Activated CD8-positive, alpha-beta memory T cell treated with anti-CD3 and anti-CD28 coated beads, Interleukin-2, amount 50 U/mL, for 1 hour (primary cell): ENCODE measurements at regions not wholly inside any gene's neighbourhood (a gene's known extent, or its start where the extent isn't known, plus 50 kb on each side); places are given as distances from the start of the nearest gene placed in this dataset.

Experiments
- DNase-seq: peaks from one replicate; pipeline ENCODE4 v3.0.0-alpha.2; 2020; ENCODE audit errors: extremely low read depth

DNA sequence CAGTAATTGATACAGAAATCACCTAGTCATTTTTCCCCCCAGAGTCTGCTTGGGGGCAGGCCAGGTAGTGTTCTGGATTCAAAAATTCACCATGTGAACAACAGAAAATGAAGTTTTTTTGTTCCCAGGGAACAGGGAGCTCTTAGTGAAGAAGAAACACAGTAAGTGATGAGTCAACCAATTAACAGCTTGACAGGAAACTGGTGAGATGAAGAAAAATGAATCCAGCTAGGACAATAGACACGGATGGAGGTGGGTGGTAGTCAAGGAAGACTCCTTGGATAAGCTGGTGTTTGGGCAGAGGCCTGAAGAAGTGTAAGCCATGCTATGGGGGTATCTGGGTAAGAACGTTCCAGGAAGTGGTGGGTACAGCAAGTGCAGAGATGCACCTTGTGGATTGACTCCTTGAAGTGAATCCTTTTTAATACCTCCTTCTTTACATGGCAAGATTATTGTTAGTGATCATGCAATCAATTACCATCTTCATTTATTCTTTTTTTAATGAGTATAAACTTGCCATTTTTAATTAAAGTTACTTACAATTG lies 339.9 kb upstream of the RGMA start:
- DNase-seq = no peak

- no peak for DNase-seq
These were observed 339.1 kb upstream of the RGMA start for GRCh38 chr15:93428150-93428549.

DNA sequence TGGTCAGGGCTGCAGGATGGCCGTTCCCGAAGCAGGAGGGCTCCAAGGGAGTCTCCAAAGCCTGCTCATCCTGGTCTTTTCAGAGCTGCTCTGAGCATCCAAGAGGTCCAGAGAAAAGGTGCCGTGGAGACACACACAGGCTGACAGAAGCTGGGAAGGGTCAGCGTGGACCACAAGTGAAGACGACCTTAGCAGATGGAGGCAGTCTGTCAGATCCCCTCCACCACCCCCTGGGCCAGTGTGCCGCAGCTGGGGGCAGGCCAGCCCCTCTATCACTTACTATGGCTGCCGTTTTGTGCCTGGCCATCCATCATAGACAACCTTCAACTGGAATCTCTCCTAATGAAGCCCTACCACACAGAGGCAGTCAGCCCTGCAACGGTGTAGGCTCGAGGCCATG lies 335.1 kb upstream of the RGMA start:
- no peak for DNase-seq

- DNase-seq = no peak
These were observed 333.5 kb upstream of the RGMA start for GRCh38 chr15:93422476-93422875.

- no peak for DNase-seq
These were observed 331.5 kb upstream of the RGMA start for GRCh38 chr15:93420477-93420876.

DNA sequence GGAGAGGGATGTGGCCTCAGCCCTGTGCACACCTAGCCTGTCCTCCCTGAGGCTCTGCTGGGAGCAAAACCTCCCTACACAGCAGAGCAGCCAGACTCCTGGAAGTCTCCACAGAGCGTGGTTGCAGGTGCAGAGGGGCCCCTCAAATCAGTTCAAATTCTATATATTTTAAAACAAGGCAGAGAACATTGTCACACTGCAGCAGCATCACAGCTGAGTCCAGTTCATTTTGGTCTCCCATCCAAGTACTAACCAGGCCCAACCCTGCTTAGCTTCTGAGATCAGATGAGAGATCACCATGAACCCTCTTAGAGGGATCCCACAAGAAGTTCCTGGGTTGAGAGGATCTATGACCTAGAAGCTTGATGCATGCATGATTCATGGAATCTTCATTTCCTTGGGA lies 331.0 kb upstream of the RGMA start:
- DNase-seq = no peak

GRCh38 chr15:93418566-93418965 lies 329.6 kb upstream of the RGMA start:
- DNase-seq = no peak

DNA sequence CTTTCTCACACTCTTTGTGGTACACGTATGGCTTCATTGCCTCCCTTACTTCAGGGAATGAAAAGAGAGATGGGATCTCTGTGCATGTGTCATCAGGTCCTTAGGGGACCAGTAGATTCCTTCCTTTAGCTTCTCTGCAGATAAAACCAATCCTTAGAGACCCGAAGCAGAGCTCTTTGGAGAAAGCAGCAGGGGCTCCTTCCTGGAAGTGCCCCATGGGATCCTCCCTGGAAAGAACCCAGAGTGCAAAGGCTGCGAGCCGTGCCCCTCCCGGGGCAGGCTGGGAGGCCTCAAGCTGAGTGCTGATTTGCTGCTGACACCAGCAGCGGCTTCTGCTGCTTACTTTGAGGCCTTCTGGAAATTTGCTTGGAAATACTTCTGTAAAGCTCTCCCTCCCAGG lies 328.6 kb upstream of the RGMA start:
- no peak for DNase-seq

GRCh38 chr15:93417156-93417555 lies 328.1 kb upstream of the RGMA start:
- no peak for DNase-seq

GRCh38 chr15:93415576-93415975 lies 326.6 kb upstream of the RGMA start:
- no peak for DNase-seq

DNA sequence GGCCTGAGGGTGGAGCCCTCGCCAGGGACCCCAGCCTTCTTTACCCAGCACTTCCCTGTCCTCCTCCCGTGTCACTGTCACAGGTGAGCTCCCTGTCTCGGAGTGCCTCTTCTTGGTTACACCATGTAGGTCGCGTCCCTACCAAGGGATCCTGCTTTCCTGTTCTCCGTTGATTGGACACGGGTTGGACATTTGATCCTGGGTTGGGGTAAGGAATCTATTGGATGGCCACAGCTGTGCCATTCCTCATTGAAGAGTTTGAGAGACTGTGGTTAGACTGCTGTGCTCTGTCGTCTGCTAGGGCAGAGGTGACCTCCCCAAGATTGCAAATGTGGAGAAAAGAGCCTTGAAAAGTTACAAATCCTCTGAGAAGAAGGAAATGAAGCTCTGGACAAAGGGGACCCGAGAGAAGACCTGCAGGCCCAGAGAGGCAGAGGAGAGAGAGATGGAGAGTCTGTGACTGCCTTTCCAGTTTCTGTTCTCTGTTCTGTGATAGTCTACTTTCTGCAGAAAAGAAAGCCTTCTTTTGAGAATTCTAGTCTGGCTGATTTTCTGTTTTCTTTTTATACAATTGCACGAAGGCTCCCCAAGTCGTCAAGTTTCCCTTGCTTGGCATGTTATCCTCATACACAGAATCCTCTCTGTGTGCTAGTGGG lies 325.7 kb upstream of the RGMA start:
- DNase-seq = no peak

DNA sequence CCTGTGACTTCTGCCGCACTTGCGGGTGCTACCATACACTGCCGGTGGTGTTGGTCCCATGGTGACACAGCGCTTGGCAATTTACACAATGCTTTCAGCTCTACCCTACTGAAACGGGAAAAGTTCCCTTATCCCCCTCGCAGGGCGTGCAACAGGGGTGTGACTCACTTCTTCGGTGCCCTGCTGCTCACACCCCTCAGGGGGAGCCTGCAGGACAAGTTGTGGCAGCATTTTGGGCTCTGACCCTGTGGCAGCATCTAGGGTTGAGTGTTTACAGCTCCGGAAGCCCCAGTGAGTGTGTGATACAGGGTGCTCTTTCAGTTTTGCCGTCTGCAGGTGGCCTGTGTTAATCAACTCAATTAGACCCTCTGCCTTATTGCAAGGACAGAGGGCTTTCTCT lies 324.7 kb upstream of the RGMA start:
- DNase-seq = no peak

DNA sequence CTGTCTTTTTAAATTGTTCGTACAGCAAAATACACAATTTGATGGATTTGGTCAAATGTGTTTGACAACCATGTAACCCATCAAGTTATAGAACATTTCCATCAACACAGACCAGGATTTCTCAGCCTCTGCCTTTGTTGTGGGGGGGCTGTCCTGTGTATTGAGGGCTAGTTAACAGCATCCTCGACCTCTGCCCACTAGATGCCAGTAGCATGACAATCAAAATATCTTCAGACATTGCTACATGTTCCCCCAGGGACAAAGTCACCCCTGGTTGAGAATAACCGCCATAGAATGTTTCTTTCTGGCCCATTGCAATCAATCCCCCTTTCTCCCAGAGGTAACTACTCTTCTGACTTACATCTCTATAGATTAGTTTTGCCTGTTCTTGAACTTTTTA lies 310.1 kb upstream of the RGMA start:
- DNase-seq = no peak

GRCh38 chr15:93389211-93389610 lies 300.2 kb upstream of the RGMA start:
- DNase-seq = no peak

GRCh38 chr15:93384886-93385285 lies 295.9 kb upstream of the RGMA start:
- DNase-seq = no peak

DNA sequence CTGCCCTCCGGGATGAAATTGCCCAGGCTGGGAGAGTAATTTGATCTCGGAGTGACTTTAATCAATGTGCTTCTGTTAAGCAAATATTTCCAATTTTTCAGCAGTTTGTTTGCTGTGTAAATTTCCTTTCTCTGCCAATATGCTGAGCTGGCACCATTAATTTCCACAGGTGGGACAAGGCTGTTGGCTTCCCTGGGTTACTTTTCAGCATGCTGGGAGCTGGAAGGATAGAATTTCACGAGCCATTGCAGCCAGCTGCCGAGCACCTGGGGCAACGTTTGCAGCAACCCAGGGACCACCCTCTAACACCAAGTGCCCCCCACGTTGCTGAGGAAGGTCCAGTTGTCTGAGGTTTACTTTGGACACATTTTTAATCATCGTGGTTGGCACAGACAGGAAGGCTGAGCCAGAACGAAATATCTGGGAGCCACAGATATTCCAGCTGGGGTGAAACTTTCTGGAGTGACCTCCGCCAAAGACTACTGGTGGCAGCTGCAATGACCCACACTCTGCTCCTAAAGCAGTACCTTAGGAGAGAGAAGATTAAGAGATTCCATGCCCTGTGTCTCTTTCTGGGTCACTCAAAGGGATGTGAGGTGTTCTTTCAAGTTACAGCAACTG lies 293.3 kb upstream of the RGMA start:
- no peak for DNase-seq

DNA sequence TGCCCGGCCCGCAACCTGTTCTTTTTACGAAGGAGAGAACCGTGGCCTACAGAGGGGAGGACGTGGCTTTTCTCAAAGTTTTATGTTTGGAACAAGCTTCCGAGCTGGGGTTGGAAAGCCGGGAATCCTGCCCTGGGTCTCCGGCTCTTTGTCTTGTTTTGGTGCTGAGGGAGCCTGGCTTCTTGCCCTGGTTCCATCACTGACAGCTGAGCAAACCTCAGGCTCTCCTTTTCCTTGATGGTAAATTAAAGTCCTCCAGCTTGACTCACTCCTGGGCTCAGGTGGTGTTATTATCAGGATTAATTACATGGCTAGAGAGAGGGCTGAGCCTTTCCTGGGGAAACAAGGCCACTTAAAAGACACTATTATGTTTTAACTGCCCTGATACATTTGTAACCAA lies 289.5 kb upstream of the RGMA start:
- no peak for DNase-seq

- no peak for DNase-seq
These were observed 283.8 kb upstream of the RGMA start for GRCh38 chr15:93372865-93373223.

DNA sequence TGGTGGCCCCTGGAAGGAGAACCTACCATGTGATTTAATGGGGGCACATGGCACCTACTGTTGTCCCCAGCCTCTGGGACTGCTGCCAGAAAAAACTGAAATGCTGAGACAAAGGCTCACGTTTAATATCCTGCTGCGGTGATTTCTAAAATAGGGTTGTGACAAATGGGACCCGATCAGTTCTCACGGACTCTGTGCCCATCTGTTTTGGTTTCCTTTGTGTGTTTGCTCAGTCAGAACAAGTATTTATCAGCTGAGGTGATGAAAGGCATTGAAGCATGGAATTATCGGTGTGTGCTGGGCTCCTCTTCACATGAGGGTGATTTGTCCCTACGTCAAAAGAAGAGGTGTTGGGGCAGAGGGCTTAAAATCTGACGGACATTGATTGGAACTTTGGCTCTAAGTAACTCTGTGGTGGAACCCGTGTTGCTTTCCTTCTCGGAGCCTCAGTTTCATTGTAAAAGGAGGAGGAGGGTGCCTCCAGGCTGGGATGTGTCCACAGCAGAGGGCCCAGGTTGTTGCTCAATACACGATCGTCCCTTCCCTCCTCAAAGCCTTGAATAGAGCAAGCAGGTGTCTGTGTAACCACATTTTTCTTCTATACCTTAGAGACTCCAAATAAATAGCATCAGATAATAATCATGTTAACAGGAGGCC lies 283.3 kb upstream of the RGMA start:
- DNase-seq = no peak

DNA sequence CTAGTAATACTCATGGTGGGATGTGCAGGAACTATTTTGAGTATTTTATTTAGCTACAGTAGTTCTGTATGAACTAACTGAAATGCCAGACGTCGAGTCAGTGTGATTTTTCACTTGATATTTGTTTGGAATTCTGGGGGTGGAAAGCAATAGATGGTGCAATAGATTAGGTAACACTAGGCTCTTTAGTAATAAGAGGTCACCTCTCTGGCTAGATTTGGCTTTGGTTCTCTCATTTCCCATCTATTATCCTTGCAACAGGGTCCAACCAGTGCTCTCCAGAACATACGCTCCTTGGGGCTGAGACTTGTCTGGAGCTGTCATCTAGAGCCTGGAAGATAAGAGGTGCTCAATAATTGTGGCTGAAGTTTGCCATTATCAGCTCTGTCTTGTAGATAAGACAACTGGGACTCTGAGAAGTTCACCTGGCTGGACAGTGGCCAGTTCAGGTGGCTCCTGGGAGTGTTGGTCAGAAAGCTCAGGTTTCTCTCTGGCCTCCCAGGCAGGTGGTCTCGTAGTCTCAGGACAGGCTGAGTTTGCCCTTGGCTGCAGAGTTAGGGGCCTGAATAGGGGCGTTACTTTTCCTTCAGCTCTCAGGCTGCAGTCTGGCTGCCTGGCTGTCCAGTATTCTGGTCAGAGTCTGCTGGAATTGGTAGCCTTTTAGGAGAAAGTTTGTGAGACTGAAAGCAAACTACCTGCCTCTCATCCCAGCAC lies 277.5 kb upstream of the RGMA start:
- no peak for DNase-seq

DNA sequence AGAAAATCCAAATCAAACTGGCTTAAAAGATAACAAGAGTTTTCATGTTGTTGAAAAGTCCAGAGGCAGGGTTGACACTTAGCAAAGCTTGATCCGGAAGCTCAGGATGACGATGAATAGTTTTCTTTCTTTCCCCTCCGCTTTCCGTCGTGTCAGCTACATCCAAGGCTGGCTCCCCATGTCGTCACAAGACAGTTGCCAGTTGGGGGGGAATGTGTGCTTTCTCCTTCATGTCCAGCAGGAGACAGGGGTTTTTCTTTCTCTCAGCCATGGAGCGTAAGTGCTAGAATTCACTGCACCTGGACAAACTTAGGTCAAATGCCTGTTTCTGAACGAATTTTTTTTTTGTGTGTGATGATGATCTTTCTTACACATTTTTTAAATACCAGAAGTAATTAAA lies 273.8 kb upstream of the RGMA start:
- no peak for DNase-seq

DNA sequence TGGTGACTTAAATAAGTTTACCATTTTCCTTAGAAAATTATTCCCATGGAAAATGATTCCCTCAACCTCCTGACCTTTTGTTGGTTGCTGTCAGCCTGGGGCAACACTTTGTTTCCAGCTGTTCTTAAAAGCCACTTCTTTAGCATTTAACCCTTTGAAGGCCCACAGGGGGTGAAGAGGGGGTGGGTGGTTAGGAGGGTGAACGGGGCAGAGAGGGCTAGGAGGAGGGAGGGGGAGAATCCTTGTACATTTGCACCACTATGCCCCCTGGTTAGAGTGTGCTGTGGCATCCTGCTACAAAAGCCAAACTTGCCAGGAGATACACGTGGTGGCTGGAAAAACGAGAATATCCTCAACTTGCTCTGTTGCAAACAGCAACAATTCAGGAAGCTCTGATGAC lies 273.2 kb upstream of the RGMA start:
- DNase-seq = no peak

DNA sequence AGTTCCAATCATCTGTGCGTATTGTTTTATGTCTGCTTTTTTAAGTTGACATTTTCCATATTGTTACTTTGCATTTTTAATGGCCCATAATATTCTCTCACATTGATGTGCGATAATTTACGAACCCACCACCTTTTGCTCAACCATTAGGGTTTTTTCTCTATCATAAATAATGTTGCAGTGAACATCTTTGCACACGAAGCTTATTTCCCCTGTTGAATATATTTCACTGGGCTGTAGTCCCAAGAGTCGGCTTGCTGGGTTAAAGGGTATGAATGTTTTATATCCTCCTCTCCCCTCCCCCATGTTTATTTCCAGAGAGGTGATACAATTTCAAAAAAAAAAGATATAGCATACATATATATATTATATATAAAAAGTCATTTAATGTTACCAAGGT lies 272.7 kb upstream of the RGMA start:
- DNase-seq = no peak
